ENCODE measurements at regions not wholly inside any gene's neighbourhood (a gene's known extent, or its start where the extent isn't known, plus 50 kb on each side); places are given as distances from the start of the nearest gene placed in this dataset.

- no peak for DNase-seq (ENCODE audit: low read depth in 1 of 2, low spot score in 1 of 2)
These were observed 124.6 kb upstream of the CDH4 start for GRCh38 chr20:61127311-61128039.

GRCh38 chr20:61128701-61129269 lies 123.3 kb upstream of the CDH4 start:
- no peak for DNase-seq (ENCODE audit: low read depth in 1 of 2, low spot score in 1 of 2)

GRCh38 chr20:61129311-61129710 lies 122.8 kb upstream of the CDH4 start:
- no peak for DNase-seq (ENCODE audit: low read depth in 1 of 2, low spot score in 1 of 2)

GRCh38 chr20:61130156-61130555 lies 121.9 kb upstream of the CDH4 start:
- no peak for DNase-seq (ENCODE audit: low read depth in 1 of 2, low spot score in 1 of 2)

GRCh38 chr20:61131944-61132343 lies 120.1 kb upstream of the CDH4 start:
- DNase-seq (ENCODE audit: low read depth in 1 of 2, low spot score in 1 of 2) = no peak

GRCh38 chr20:61133611-61134010 lies 118.5 kb upstream of the CDH4 start:
- no peak for DNase-seq (ENCODE audit: low read depth in 1 of 2, low spot score in 1 of 2)

GRCh38 chr20:61134296-61135030 lies 117.6 kb upstream of the CDH4 start:
- no peak for DNase-seq (ENCODE audit: low read depth in 1 of 2, low spot score in 1 of 2)

GRCh38 chr20:61135266-61135665 lies 116.8 kb upstream of the CDH4 start:
- DNase-seq (ENCODE audit: low read depth in 1 of 2, low spot score in 1 of 2) = no peak

- DNase-seq (ENCODE audit: low read depth in 1 of 2, low spot score in 1 of 2) = no peak
These were observed 116.1 kb upstream of the CDH4 start for GRCh38 chr20:61135968-61136367.

GRCh38 chr20:61138566-61138965 lies 113.5 kb upstream of the CDH4 start:
- no peak for DNase-seq (ENCODE audit: low read depth in 1 of 2, low spot score in 1 of 2)

- DNase-seq (ENCODE audit: low read depth in 1 of 2, low spot score in 1 of 2) = no peak
These were observed 113.0 kb upstream of the CDH4 start for GRCh38 chr20:61139031-61139430.

GRCh38 chr20:61140576-61140975 lies 111.5 kb upstream of the CDH4 start:
- no peak for DNase-seq (ENCODE audit: low read depth in 1 of 2, low spot score in 1 of 2)

GRCh38 chr20:61146023-61146422 lies 106.0 kb upstream of the CDH4 start:
- DNase-seq (ENCODE audit: low read depth in 1 of 2, low spot score in 1 of 2) = no peak

GRCh38 chr20:61149636-61150035 lies 102.4 kb upstream of the CDH4 start:
- no peak for DNase-seq (ENCODE audit: low read depth in 1 of 2, low spot score in 1 of 2)

- no peak for DNase-seq (ENCODE audit: low read depth in 1 of 2, low spot score in 1 of 2)
These were observed 94.8 kb upstream of the CDH4 start for GRCh38 chr20:61157301-61157700.

GRCh38 chr20:61159957-61160686 lies 91.9 kb upstream of the CDH4 start:
- no peak for DNase-seq (ENCODE audit: low read depth in 1 of 2, low spot score in 1 of 2)

- DNase-seq (ENCODE audit: low read depth in 1 of 2, low spot score in 1 of 2) = no peak
These were observed 90.2 kb upstream of the CDH4 start for GRCh38 chr20:61161726-61162390.

- no peak for DNase-seq (ENCODE audit: low read depth in 1 of 2, low spot score in 1 of 2)
These were observed 89.6 kb upstream of the CDH4 start for GRCh38 chr20:61162451-61162850.

- DNase-seq (ENCODE audit: low read depth in 1 of 2, low spot score in 1 of 2) = no peak
These were observed 89.0 kb upstream of the CDH4 start for GRCh38 chr20:61163031-61163430.

GRCh38 chr20:61166324-61166723 lies 85.7 kb upstream of the CDH4 start:
- no peak for DNase-seq (ENCODE audit: low read depth in 1 of 2, low spot score in 1 of 2)

- no peak for DNase-seq (ENCODE audit: low read depth in 1 of 2, low spot score in 1 of 2)
These were observed 83.5 kb upstream of the CDH4 start for GRCh38 chr20:61168605-61169004.

Data from activated CD4-positive, alpha-beta T cell treated with anti-CD3 and anti-CD28 coated beads, Interleukin-2, amount 50 U/mL, for 24 hours (primary cell).